ENCODE measurements at regions not wholly inside any gene's neighbourhood (a gene's known extent, or its start where the extent isn't known, plus 50 kb on each side); places are given as distances from the start of the nearest gene placed in this dataset.

- no peaks in the 10 kb centered on the region for H3K4me1 ChIP-seq (ENCODE audit: insufficient read depth, low read length)
- H3K79me2 ChIP-seq (ENCODE audit: insufficient read depth, low read length) = no peaks in the 10 kb centered on the region
- TF ChIP-seq DNMT1 (CRISPR knock-in tag; IDR thresholded peaks at IDR 0.05) = no peak
- no peak for TF ChIP-seq ZNF317 (CRISPR knock-in tag; IDR thresholded peaks at IDR 0.05)
- TF ChIP-seq ZNF318 (CRISPR knock-in tag; IDR thresholded peaks at IDR 0.05) = no peak
- no peak for TF ChIP-seq ZFP90 (CRISPR knock-in tag; IDR thresholded peaks at IDR 0.05; ENCODE audit: borderline replicate concordance)
- TF ChIP-seq CAMTA2 (CRISPR knock-in tag; IDR thresholded peaks at IDR 0.05; ENCODE audit: borderline replicate concordance) = no peak
- no peak for TF ChIP-seq MYC (CRISPR knock-in tag; IDR thresholded peaks at IDR 0.05; ENCODE audit: borderline replicate concordance)
- TF ChIP-seq ZNF790 (CRISPR knock-in tag; IDR thresholded peaks at IDR 0.05; ENCODE audit: borderline replicate concordance) = no peak
- TF ChIP-seq ZNF260 (CRISPR knock-in tag; IDR thresholded peaks at IDR 0.05; ENCODE audit: borderline replicate concordance, low read depth) = no peak
- no peak for TF ChIP-seq ZSCAN30 (CRISPR knock-in tag; IDR thresholded peaks at IDR 0.05)
- TF ChIP-seq DPF2 (CRISPR knock-in tag; IDR thresholded peaks at IDR 0.05; ENCODE audit: borderline replicate concordance, low read depth) = no peak
- TF ChIP-seq ZSCAN21 (CRISPR knock-in tag; IDR thresholded peaks at IDR 0.05; ENCODE audit: borderline replicate concordance) = no peak
- no peak for TF ChIP-seq STAT5B (CRISPR knock-in tag; IDR thresholded peaks at IDR 0.05)
- no peak for TF ChIP-seq ZNF879 (CRISPR knock-in tag; IDR thresholded peaks at IDR 0.05)
- no peak for TF ChIP-seq CREM (IDR thresholded peaks at IDR 0.05)
- no peak for TF ChIP-seq CREM (CRISPR knock-in tag; IDR thresholded peaks at IDR 0.05)
- TF ChIP-seq FOXK1 (CRISPR knock-in tag; IDR thresholded peaks at IDR 0.05; ENCODE audit: borderline replicate concordance, low read depth) = no peak
- no peaks in the 10 kb centered on the region for H3K9me3 ChIP-seq (ENCODE audit: low read length)
- ATAC-seq (no peak), FAIRE-seq (no peak), DNase-seq (ENCODE audit: low spot score) (no peak)
- CTCF ChIA-PET (ENCODE audit: low intra/inter-chr PET ratio, low total read pairs) = no interaction called here
- POLR2A ChIA-PET = no interaction called here
- no TSS peak for BruUV-seq (replicated peaks)
- no peaks in the 10 kb centered on the region for H3K36me3 ChIP-seq (replicated peaks in 1 of 2; ENCODE audit: control insufficient read depth in 1 of 2, insufficient read depth in 2 of 2, low read length in 2 of 2)
- H3K4me2 ChIP-seq (ENCODE audit: low read depth, low read length) = no peak overlapping the region
- H4K20me1 ChIP-seq (ENCODE audit: insufficient read depth, low read length) = no peaks in the 10 kb centered on the region
- H2AFZ ChIP-seq (ENCODE audit: low read length) = no peak overlapping the region
- in situ Hi-C loops (cut with HindIII; ENCODE audit: extremely low pct_ligation_motif_present, low pct_unique_long_range_greater_than_20kb) (no loop called here), intact Hi-C loops (cut with micrococcal nuclease; ENCODE audit: unreplicated experiment) (no loop called here)
- no peak overlapping the region for H3K9ac ChIP-seq (ENCODE audit: insufficient read depth, low read depth, low read length)
- no peak overlapping the region for H3K27ac ChIP-seq (ENCODE audit: extremely low read length, insufficient read depth, low read length)
- H3K4me3 ChIP-seq (replicated peaks in 1 of 3; ENCODE audit: insufficient read depth in 1 of 3, low read depth in 2 of 3, low read length in 3 of 3) = no peak overlapping the region
- WGBS (ENCODE audit: low lambda C conversion rate) = 18% methylated on average over 4 of the region's 4 CpGs
- peaks cover 0 to 18% of the 10 kb centered on the region in 2 experiments; a peak in 2 of 5 replicates for H3K27me3 ChIP-seq (ENCODE audit: control insufficient read depth in 1 of 2, insufficient read depth in 2 of 2, low read length in 2 of 2)
These were observed 51.7 kb upstream of the SORCS3 start for GRCh38 chr10:104589431-104589830.
